SK-N-SH (cell line): ENCODE measurements at regions not wholly inside any gene's neighbourhood (a gene's known extent, or its start where the extent isn't known, plus 50 kb on each side); places are given as distances from the start of the nearest gene placed in this dataset.

ENCODE experiments used
- CTCF ChIA-PET: fragments of 300-600, 350-600 bp; formaldehyde crosslinking; extraction: SDS; loops from one replicate; lab custom pipeline; 2021; lab: Yijun Ruan, JAX
- POLR2A ChIA-PET: fragments of 350-600 bp; sonication (Branson Sonifier 250); formaldehyde crosslinking; extraction: SDS; loops from one replicate; lab custom pipeline; 2020; ENCODE audit warnings: antibody characterized with exemption, inconsistent platforms; lab: Yijun Ruan, JAX
- DNase-seq: peaks from one replicate; pipeline ENCODE4 v3.0.0; 2012
- H2AFZ ChIP-seq: fragments of 200-600 bp; sonication (generic); 2 replicates; pipeline ENCODE4 v1.8.1; 2016; ENCODE audit warnings: antibody characterized with exemption, mild to moderate bottlenecking, low read depth
- H3F3A ChIP-seq: fragments of 200-600 bp; sonication (generic); replicated peaks from 2 replicates; pipeline ENCODE3; 2016; ENCODE audit warnings: antibody characterized with exemption, mild to moderate bottlenecking; ENCODE audit not compliant: insufficient read depth
- H3K27ac ChIP-seq, 2 experiments: fragments of 200-500 bp in 1 of 2; fragments of 200-600 bp in 1 of 2; sonication (Bioruptor generic) in 1 of 2; sonication (generic), shearing (Covaris generic) in 1 of 2; 2 replicates each; pipeline versions ENCODE4 v1.5.1 to v1.6.1; 2014 to 2016; ENCODE audit warnings: low read depth in 2 of 2, inconsistent platforms in 1 of 2, low read length in 1 of 2, mild to moderate bottlenecking in 1 of 2, mixed read lengths in 1 of 2
- H3K27me3 ChIP-seq: fragments of 200-600 bp; sonication (generic), shearing (Covaris generic); 2 replicates; pipeline ENCODE4 v1.6.1; 2016; ENCODE audit warnings: mixed run types; ENCODE audit not compliant: insufficient read depth
- H3K36me3 ChIP-seq, 2 experiments: fragments of 200-500 bp in 1 of 2; fragments of 200-600 bp in 1 of 2; sonication (Bioruptor generic) in 1 of 2; sonication (generic) in 1 of 2; replicated peaks in 1 of 2; 2 replicates each; pipeline versions ENCODE3 to v1.5.1; 2014 to 2016; ENCODE audit warnings: low read length in 1 of 2, mild to moderate bottlenecking in 1 of 2; ENCODE audit not compliant: insufficient read depth in 2 of 2, control insufficient read depth in 1 of 2
- H3K4me1 ChIP-seq, 2 experiments: fragments of 200-500 bp in 1 of 2; fragments of 200-600 bp in 1 of 2; sonication (Bioruptor generic) in 1 of 2; sonication (generic), shearing (Covaris generic) in 1 of 2; 2 replicates each; pipeline versions ENCODE4 v1.5.1 to v1.6.1; 2014 to 2016; ENCODE audit warnings: low read depth in 1 of 2, low read length in 1 of 2, mixed run types in 1 of 2; ENCODE audit not compliant: insufficient read depth in 2 of 2, control insufficient read depth in 1 of 2
- H3K4me2 ChIP-seq: fragments of 200-600 bp; sonication (generic), shearing (Covaris generic); 2 replicates; pipeline ENCODE4 v1.6.1; 2017; ENCODE audit warnings: mixed run types
- H3K4me3 ChIP-seq, 2 experiments: fragments of 200-500 bp in 1 of 2; fragments of 200-600 bp in 1 of 2; sonication (Bioruptor generic) in 1 of 2; sonication (generic), shearing (Covaris generic) in 1 of 2; 2 replicates each; pipeline versions ENCODE4 v1.5.1 to v1.8.1; 2014 to 2016; ENCODE audit warnings: low read depth in 2 of 2, inconsistent platforms in 1 of 2, low read length in 1 of 2, mild to moderate bottlenecking in 1 of 2, mixed read lengths in 1 of 2, moderate library complexity in 1 of 2
- H3K79me2 ChIP-seq: fragments of 200-600 bp; sonication (generic); 2 replicates; pipeline ENCODE4 v1.8.1; 2017; ENCODE audit warnings: mild to moderate bottlenecking; ENCODE audit not compliant: insufficient read depth
- H3K9ac ChIP-seq: fragments of 200-600 bp; sonication (generic); 2 replicates; pipeline ENCODE4 v1.6.1; 2017; ENCODE audit warnings: mixed run types
- H3K9me2 ChIP-seq: fragments of 200-600 bp; sonication (generic); 2 replicates; pipeline ENCODE4 v1.6.1; 2017; ENCODE audit warnings: mixed run types
- H3K9me3 ChIP-seq: fragments of 200-600 bp; sonication (generic); 2 replicates; pipeline ENCODE4 v1.6.1; 2017; ENCODE audit warnings: mixed run types, mild to moderate bottlenecking, moderate library complexity
- H4K20me1 ChIP-seq: fragments of 200-600 bp; sonication (generic); 2 replicates; pipeline ENCODE4 v1.6.1; 2017; ENCODE audit warnings: mild to moderate bottlenecking, mixed run types; ENCODE audit not compliant: insufficient read depth
- ELF1 ChIP-seq: IDR thresholded peaks from 2 replicates; pipeline ENCODE4 v1.4.0; 2012
- FOXM1 ChIP-seq: IDR thresholded peaks from 2 replicates; pipeline ENCODE4 v1.4.0; 2012; ENCODE audit warnings: low read depth, mild to moderate bottlenecking
- GATA2 ChIP-seq: sonication (generic); formaldehyde crosslinking; IDR thresholded peaks from 2 replicates; pipeline ENCODE4 v1.5.0; 2020; ENCODE audit warnings: mild to moderate bottlenecking, missing genetic modification reagents
- MXI1 ChIP-seq: IDR thresholded peaks from 2 replicates; pipeline ENCODE4 v1.6.1; 2012; ENCODE audit warnings: mild to moderate bottlenecking, low read depth, low read length, improper control_type of control experiment
- NRF1 ChIP-seq: IDR thresholded peaks from 2 replicates; pipeline ENCODE4 v1.6.1; 2012; ENCODE audit warnings: low read depth, mild to moderate bottlenecking, low read length
- POLR2AphosphoS5 ChIP-seq: IDR thresholded peaks from 2 replicates; pipeline ENCODE4 v1.6.1; 2012; ENCODE audit warnings: low read depth, low read length
- RCOR1 ChIP-seq: fragments of 150-350 bp; IDR thresholded peaks from 2 replicates; pipeline ENCODE4 v1.6.1; 2017; ENCODE audit warnings: antibody characterized with exemption, low read length
- RFX5 ChIP-seq: IDR thresholded peaks from 2 replicates; pipeline ENCODE4 v1.6.1; 2012; ENCODE audit warnings: mild to moderate bottlenecking, improper control_type of control experiment, low read length
- RXRA ChIP-seq: IDR thresholded peaks from 2 replicates; pipeline ENCODE4 v1.4.0; 2012; ENCODE audit warnings: low read depth, mild to moderate bottlenecking, borderline replicate concordance
- TAF1 ChIP-seq: IDR thresholded peaks from 2 replicates; pipeline ENCODE4 v1.6.1; 2012; ENCODE audit warnings: low read depth, mild to moderate bottlenecking, low read length, moderate library complexity, borderline replicate concordance
- YY1 ChIP-seq: IDR thresholded peaks from 2 replicates; pipeline ENCODE4 v1.4.0; 2012; ENCODE audit warnings: low read depth, mild to moderate bottlenecking
- WGBS: methylation state at CpG from one replicate; pipeline ENCODE4 v1.1.6; 2017; ENCODE audit warnings: low lambda C conversion rate; 5-methylcytosine and 5-hydroxymethylcytosine counted together
- TF ChIP-seq, protein P1 (sequence below): IDR thresholded peaks from 2 replicates; pipeline ENCODE4; 2012
- TF ChIP-seq, protein P2 (sequence below): fragments of 150-350 bp; IDR thresholded peaks from 2 replicates; pipeline ENCODE4 v1.6.1; 2017; ENCODE audit warnings: antibody characterized with exemption, low read length, low read depth, borderline replicate concordance
- TF ChIP-seq, protein P3 (sequence below): fragments of 200-600 bp; sonication (generic); IDR thresholded peaks from 2 replicates; pipeline ENCODE4 v1.6.1; 2017; ENCODE audit warnings: antibody characterized with exemption, mild to moderate bottlenecking, moderate library complexity
- TF ChIP-seq, protein P4 (sequence below): IDR thresholded peaks from 2 replicates; pipeline ENCODE4 v1.4.0; 2012; ENCODE audit warnings: low read depth, borderline replicate concordance
- TF ChIP-seq, protein P5 (sequence below): fragments of 150-350 bp; IDR thresholded peaks from 2 replicates; pipeline ENCODE4 v1.6.1; 2016; ENCODE audit warnings: mild to moderate bottlenecking, low read depth, low read length

DNA sequence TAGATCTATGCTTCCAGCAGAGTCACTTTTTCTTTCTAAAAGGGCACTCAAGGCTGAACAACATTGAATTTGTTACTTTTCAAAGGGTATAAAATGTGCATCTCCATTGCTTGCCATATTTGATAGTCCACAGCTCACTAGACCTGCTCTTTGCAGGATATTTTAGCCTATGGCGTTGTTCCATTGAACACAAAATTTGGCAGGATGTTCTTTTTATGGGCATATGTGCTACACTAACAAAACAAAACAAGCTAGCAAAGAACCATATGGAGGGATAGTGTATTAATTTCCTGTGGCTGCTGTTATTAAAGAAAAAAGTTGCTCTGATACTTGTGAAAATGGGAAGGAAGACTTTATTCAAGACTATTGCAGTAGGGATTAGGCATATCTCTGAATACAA is 828.7 kb downstream of the TYW1 start:
- Histone ChIP-seq H3K9me2 (no peaks in the 10 kb centered on the region), H3K27ac (no peak overlapping the region), H3F3A (no peaks in the 10 kb centered on the region), H3K9ac (no peak overlapping the region), H3K4me1 (no peaks in the 10 kb centered on the region; a peak in 1 of 4 replicates), H3K79me2 (no peaks in the 10 kb centered on the region), H3K4me3 (no peak overlapping the region), H3K36me3 (no peaks in the 10 kb centered on the region), H2AFZ (no peak overlapping the region), H3K9me3 (peaks cover 4% of the 10 kb centered on the region; the same call in 1 of the 2 replicates), H3K4me2 (no peak overlapping the region), H3K27me3 (no peaks in the 10 kb centered on the region), H4K20me1 (no peaks in the 10 kb centered on the region)
- ChIA-PET POLR2A (no interaction called here), CTCF (no interaction called here)
- no peak for DNase-seq
- 14% methylated on average over 1 of the region's 1 CpG for WGBS
- no peak for TF ChIP-seq GATA2 (CRISPR knock-in tag)
- TF ChIP-seq YY1, result no peak
- no peak for TF ChIP-seq NRF1
- TF ChIP-seq ELF1, result no peak
- TF ChIP-seq MXI1, result no peak
- no peak for TF ChIP-seq FOXM1
- TF ChIP-seq RCOR1, result no peak
- TF ChIP-seq, protein P1, sequence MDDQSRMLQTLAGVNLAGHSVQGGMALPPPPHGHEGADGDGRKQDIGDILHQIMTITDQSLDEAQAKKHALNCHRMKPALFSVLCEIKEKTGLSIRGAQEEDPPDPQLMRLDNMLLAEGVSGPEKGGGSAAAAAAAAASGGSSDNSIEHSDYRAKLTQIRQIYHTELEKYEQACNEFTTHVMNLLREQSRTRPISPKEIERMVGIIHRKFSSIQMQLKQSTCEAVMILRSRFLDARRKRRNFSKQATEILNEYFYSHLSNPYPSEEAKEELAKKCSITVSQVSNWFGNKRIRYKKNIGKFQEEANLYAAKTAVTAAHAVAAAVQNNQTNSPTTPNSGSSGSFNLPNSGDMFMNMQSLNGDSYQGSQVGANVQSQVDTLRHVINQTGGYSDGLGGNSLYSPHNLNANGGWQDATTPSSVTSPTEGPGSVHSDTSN, result no peak

DNA sequence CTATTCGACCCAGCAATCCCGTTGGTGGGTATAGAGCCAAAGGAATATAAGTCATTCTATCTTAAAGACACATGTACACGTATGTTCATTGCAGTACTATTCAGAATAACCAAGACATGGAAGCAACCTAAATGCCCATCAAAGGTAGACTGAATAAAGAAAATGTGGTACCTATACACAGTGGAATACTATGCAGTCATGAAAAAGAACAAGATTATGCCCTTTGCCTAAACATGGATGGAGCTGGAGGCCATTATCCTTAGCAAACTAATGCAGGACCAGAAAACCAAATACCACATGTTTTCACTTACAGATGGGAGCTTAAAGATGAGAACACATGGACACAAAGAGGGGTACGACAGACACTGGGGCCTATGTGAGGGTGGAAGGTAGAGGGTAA is 845.3 kb downstream of the TYW1 start:
- DNase-seq, result no peak
- H3K36me3 ChIP-seq, result no peaks in the 10 kb centered on the region
- H3K4me2 ChIP-seq, result no peak overlapping the region
- no peaks in the 10 kb centered on the region for H3F3A ChIP-seq
- no peaks in the 10 kb centered on the region for H3K79me2 ChIP-seq
- ChIA-PET POLR2A (no interaction called here), CTCF (interaction anchor here (1.8 kb wide), 1 partner anchor 53 kb away, joined by 5 read pairs; no protein-coding TSS in a partner anchor)
- no peak overlapping the region for H3K4me3 ChIP-seq
- no peak for TF ChIP-seq POLR2AphosphoS5
- TF ChIP-seq, protein P2, sequence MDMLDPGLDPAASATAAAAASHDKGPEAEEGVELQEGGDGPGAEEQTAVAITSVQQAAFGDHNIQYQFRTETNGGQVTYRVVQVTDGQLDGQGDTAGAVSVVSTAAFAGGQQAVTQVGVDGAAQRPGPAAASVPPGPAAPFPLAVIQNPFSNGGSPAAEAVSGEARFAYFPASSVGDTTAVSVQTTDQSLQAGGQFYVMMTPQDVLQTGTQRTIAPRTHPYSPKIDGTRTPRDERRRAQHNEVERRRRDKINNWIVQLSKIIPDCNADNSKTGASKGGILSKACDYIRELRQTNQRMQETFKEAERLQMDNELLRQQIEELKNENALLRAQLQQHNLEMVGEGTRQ, result no peak
- TF ChIP-seq, protein P3, sequence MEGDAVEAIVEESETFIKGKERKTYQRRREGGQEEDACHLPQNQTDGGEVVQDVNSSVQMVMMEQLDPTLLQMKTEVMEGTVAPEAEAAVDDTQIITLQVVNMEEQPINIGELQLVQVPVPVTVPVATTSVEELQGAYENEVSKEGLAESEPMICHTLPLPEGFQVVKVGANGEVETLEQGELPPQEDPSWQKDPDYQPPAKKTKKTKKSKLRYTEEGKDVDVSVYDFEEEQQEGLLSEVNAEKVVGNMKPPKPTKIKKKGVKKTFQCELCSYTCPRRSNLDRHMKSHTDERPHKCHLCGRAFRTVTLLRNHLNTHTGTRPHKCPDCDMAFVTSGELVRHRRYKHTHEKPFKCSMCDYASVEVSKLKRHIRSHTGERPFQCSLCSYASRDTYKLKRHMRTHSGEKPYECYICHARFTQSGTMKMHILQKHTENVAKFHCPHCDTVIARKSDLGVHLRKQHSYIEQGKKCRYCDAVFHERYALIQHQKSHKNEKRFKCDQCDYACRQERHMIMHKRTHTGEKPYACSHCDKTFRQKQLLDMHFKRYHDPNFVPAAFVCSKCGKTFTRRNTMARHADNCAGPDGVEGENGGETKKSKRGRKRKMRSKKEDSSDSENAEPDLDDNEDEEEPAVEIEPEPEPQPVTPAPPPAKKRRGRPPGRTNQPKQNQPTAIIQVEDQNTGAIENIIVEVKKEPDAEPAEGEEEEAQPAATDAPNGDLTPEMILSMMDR, result no peak
- TF ChIP-seq, protein P4, sequence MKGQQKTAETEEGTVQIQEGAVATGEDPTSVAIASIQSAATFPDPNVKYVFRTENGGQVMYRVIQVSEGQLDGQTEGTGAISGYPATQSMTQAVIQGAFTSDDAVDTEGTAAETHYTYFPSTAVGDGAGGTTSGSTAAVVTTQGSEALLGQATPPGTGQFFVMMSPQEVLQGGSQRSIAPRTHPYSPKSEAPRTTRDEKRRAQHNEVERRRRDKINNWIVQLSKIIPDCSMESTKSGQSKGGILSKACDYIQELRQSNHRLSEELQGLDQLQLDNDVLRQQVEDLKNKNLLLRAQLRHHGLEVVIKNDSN, result no peak
- TF ChIP-seq, protein P1, result no peak
- no peak for TF ChIP-seq NRF1
- no peak for TF ChIP-seq RCOR1
- no peak for TF ChIP-seq RFX5
- TF ChIP-seq TAF1, result no peak
- no peak for TF ChIP-seq RXRA
- TF ChIP-seq, protein P5, sequence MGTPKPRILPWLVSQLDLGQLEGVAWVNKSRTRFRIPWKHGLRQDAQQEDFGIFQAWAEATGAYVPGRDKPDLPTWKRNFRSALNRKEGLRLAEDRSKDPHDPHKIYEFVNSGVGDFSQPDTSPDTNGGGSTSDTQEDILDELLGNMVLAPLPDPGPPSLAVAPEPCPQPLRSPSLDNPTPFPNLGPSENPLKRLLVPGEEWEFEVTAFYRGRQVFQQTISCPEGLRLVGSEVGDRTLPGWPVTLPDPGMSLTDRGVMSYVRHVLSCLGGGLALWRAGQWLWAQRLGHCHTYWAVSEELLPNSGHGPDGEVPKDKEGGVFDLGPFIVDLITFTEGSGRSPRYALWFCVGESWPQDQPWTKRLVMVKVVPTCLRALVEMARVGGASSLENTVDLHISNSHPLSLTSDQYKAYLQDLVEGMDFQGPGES, result no peak
- no peak overlapping the region for H3K27ac ChIP-seq
- WGBS, result 32% methylated on average over 4 of the region's 4 CpGs
- H3K9me3 ChIP-seq, result 0 out of 2 replicates have a peak, but pooled peaks cover 12% of the 10 kb centered on the region
- H4K20me1 ChIP-seq, result no peaks in the 10 kb centered on the region
- H3K27me3 ChIP-seq, result no peaks in the 10 kb centered on the region
- H3K9ac ChIP-seq, result no peak overlapping the region
- no peak overlapping the region for H2AFZ ChIP-seq
- H3K9me2 ChIP-seq, result no peaks in the 10 kb centered on the region
- H3K4me1 ChIP-seq, result peaks cover 0 to under 1% of the 10 kb centered on the region in 2 experiments; a peak in 1 of 4 replicates
